A673 (cell line): ENCODE measurements at regions not wholly inside any gene's neighbourhood (a gene's known extent, or its start where the extent isn't known, plus 50 kb on each side); places are given as distances from the start of the nearest gene placed in this dataset.

Experiments
- BruUV-seq: library from RNA; stranded (reverse); fragments of 400-500 nt; replicated peaks from 2 replicates; lab custom pipeline; 2021; lab: Mats Ljungman, UMichigan
- CTCF ChIA-PET: fragments of 300-600 bp; sonication (Branson Sonifier 250); formaldehyde crosslinking; loops from one replicate; lab custom pipeline; 2022; ENCODE audit warnings: antibody characterized with exemption; lab: Charles Lee
- POLR2A ChIA-PET: fragments of 300-600 bp; sonication (Branson Sonifier 250); formaldehyde crosslinking; loops from one replicate; lab custom pipeline; 2022; ENCODE audit warnings: antibody characterized with exemption; ENCODE audit not compliant: low non-redundant PET; lab: Charles Lee
- DNase-seq: peaks from one replicate; pipeline ENCODE4 v3.0.0-alpha.2; 2015; ENCODE audit warnings: low spot score
- H3K27ac ChIP-seq: fragments of 200-600 bp; sonication (generic); 2 replicates; pipeline ENCODE4 v1.5.1; 2016; ENCODE audit warnings: mixed run types, low read depth, mild to moderate bottlenecking, mixed read lengths, antibody characterized with exemption, low read length; ENCODE audit not compliant: poor library complexity, severe bottlenecking
- H3K27me3 ChIP-seq: fragments of 200-600 bp; sonication (generic); replicated peaks from 2 replicates; pipeline ENCODE4 v1.6.1; 2017; ENCODE audit warnings: mixed run types, low read depth, mild to moderate bottlenecking, mixed read lengths, antibody characterized with exemption, low read length; ENCODE audit not compliant: insufficient read depth, poor library complexity
- H3K36me3 ChIP-seq: fragments of 200-600 bp; sonication (generic); 2 replicates; pipeline ENCODE4 v1.6.1; 2016; ENCODE audit warnings: mixed run types, mild to moderate bottlenecking, mixed read lengths, antibody characterized with exemption, low read length; ENCODE audit not compliant: insufficient read depth, poor library complexity, severe bottlenecking
- H3K4me1 ChIP-seq: fragments of 200-600 bp; sonication (generic); 2 replicates; pipeline ENCODE4 v1.6.1; 2017; ENCODE audit warnings: mixed run types, mild to moderate bottlenecking, mixed read lengths, antibody characterized with exemption, low read length; ENCODE audit not compliant: insufficient read depth, poor library complexity, severe bottlenecking
- H3K4me3 ChIP-seq: fragments of 200-600 bp; sonication (generic); 2 replicates; pipeline ENCODE4 v1.5.1; 2016; ENCODE audit warnings: low read depth, mixed run types, mild to moderate bottlenecking, mixed read lengths, low read length; ENCODE audit not compliant: poor library complexity, severe bottlenecking
- H3K9me3 ChIP-seq: fragments of 200-600 bp; sonication (generic); 2 replicates; pipeline ENCODE4 v1.6.1; 2016; ENCODE audit warnings: mixed run types, low read depth, mild to moderate bottlenecking, mixed read lengths, antibody characterized with exemption, low read length; ENCODE audit not compliant: poor library complexity, severe bottlenecking
- EZH2 ChIP-seq: fragments of 200-600 bp; sonication (generic); IDR thresholded peaks from 2 replicates; pipeline ENCODE4 v1.6.1; 2017; ENCODE audit warnings: borderline replicate concordance, low read depth, mild to moderate bottlenecking, mixed read lengths, antibody characterized with exemption, low read length; ENCODE audit not compliant: poor library complexity, severe bottlenecking
- intact Hi-C: fragments of 100-400 bp; cut with micrococcal nuclease; formaldehyde crosslinking; loops from one replicate; pipeline ENCODE4 v1.10.0; 2022; ENCODE audit not compliant: unreplicated experiment
- TF ChIP-seq, protein P1 (sequence below): fragments of 300-800, 200-600 bp; sonication (generic); conservative IDR thresholded peaks from 2 replicates; pipeline ENCODE4 v1.5.1; 2017; ENCODE audit warnings: low read depth, mild to moderate bottlenecking, antibody characterized with exemption, low read length, moderate library complexity, mixed read lengths

GRCh38 chr12:90129366-90130030, 420.9 kb upstream of the ATP2B1 start:
- H3K4me3 ChIP-seq: no peak overlapping the region
- intact Hi-C loops: no loop called here
- CTCF ChIA-PET: no interaction called here
- H3K9me3 ChIP-seq: no peaks in the 10 kb centered on the region
- no peaks in the 10 kb centered on the region for H3K27me3 ChIP-seq
- DNase-seq: no peak
- POLR2A ChIA-PET: no interaction called here
- H3K27ac ChIP-seq: no peak overlapping the region
- H3K4me1 ChIP-seq: no peaks in the 10 kb centered on the region
- TF ChIP-seq, protein P1, sequence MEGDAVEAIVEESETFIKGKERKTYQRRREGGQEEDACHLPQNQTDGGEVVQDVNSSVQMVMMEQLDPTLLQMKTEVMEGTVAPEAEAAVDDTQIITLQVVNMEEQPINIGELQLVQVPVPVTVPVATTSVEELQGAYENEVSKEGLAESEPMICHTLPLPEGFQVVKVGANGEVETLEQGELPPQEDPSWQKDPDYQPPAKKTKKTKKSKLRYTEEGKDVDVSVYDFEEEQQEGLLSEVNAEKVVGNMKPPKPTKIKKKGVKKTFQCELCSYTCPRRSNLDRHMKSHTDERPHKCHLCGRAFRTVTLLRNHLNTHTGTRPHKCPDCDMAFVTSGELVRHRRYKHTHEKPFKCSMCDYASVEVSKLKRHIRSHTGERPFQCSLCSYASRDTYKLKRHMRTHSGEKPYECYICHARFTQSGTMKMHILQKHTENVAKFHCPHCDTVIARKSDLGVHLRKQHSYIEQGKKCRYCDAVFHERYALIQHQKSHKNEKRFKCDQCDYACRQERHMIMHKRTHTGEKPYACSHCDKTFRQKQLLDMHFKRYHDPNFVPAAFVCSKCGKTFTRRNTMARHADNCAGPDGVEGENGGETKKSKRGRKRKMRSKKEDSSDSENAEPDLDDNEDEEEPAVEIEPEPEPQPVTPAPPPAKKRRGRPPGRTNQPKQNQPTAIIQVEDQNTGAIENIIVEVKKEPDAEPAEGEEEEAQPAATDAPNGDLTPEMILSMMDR: no peak
- TF ChIP-seq EZH2: no peak
- BruUV-seq: no TSS peak
- H3K36me3 ChIP-seq: no peaks in the 10 kb centered on the region

DNA sequence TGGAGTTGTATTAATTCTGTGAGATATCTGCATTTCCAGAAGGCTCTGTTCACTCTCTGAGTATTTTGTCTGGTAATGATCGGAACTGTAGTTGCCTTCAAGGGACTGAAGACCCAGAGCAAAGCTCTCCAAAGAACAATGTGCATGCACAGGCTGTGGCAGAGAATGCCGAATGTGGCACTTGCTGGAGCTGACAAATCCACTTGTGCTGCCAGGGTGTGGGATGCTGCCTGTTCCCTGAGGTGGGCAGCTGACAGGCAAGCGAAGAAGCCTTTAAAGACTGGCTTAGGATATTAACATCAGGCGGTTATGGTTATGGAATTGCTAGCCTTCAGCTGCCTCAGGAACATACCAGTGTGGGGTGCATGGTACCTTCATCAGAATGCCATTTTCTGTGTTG, 419.9 kb upstream of the ATP2B1 start:
- intact Hi-C loops: no loop called here
- DNase-seq: no peak
- Histone ChIP-seq H3K4me3 (no peak overlapping the region), H3K9me3 (no peaks in the 10 kb centered on the region), H3K4me1 (no peaks in the 10 kb centered on the region), H3K36me3 (no peaks in the 10 kb centered on the region), H3K27me3 (no peaks in the 10 kb centered on the region), H3K27ac (no peak overlapping the region)
- ChIA-PET CTCF (no interaction called here), POLR2A (no interaction called here)
- TF ChIP-seq, protein P1: no peak
- TF ChIP-seq EZH2: no peak
- BruUV-seq: no TSS peak

DNA sequence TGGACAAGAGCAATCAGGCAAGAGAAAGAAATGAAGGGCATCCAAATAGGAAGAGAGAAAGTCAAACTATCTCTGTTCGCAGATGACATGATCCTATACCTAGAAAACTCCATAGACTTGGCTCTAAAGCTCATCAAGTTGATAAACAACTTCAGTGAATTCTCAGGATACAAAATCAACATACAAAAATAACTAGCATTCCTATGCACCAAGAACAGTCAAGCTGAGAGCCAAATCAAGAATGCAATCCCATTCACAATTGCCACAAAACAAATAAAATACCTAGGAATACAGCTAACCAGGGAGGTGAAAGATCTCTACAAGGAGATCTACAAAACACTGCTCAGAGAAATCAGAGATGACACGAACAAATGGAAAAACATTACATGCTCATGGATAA, 417.5 kb upstream of the ATP2B1 start:
- intact Hi-C loops: no loop called here
- TF ChIP-seq EZH2: no peak
- TF ChIP-seq, protein P1: no peak
- H3K36me3 ChIP-seq: no peaks in the 10 kb centered on the region
- ChIA-PET CTCF (no interaction called here), POLR2A (no interaction called here)
- no peaks in the 10 kb centered on the region for H3K4me1 ChIP-seq
- no peaks in the 10 kb centered on the region for H3K27me3 ChIP-seq
- DNase-seq: no peak
- no peak overlapping the region for H3K27ac ChIP-seq
- BruUV-seq: no TSS peak
- no peak overlapping the region for H3K4me3 ChIP-seq
- no peaks in the 10 kb centered on the region for H3K9me3 ChIP-seq
